Activated naive CD4-positive, alpha-beta T cell treated with anti-CD3 and anti-CD28 coated beads, Interleukin-2, amount 50 U/mL, for 72 hours (primary cell): ENCODE measurements at regions not wholly inside any gene's neighbourhood (a gene's known extent, or its start where the extent isn't known, plus 50 kb on each side); places are given as distances from the start of the nearest gene placed in this dataset.

Experiments
- ATAC-seq, 2 donors: fragments of 150-1000 bp; cut with Tn5 transposase; 2 replicates each; pipeline ENCODE4 v1.10.0; 2021; ENCODE audit warnings: mild to moderate bottlenecking in 2 of 2, moderate library complexity in 2 of 2
- DNase-seq, 2 donors: peaks; one replicate each; pipeline ENCODE4 v3.0.0; 2021 to 2022; ENCODE audit warnings: low spot score in 2 of 2
- H3K27ac Mint-ChIP-seq, 2 donors: one replicate each; pipeline ENCODE4 v1.8.0; 2022; ENCODE audit warnings: mild to moderate bottlenecking in 2 of 2, mixed read lengths in 2 of 2
- H3K36me3 Mint-ChIP-seq, 2 donors: one replicate each; pipeline ENCODE4 v1.8.0; 2022; ENCODE audit warnings: mixed read lengths in 2 of 2
- H3K9me3 Mint-ChIP-seq, 2 donors: one replicate each; pipeline ENCODE4 v1.8.0; 2022; ENCODE audit warnings: mixed read lengths in 2 of 2

- H3K9me3 Mint-ChIP-seq, result peaks cover 3 to 4% of the 10 kb centered on the region in 2 donors
- H3K36me3 Mint-ChIP-seq, result no peaks in the 10 kb centered on the region
- no peak overlapping the region for H3K27ac Mint-ChIP-seq
- no peak for ATAC-seq
- DNase-seq, result no peak
These were observed 370.0 kb upstream of the SULF2 start for GRCh38 chr20:48155268-48155667.

- ATAC-seq (no peak), DNase-seq (no peak)
- no peak overlapping the region for H3K27ac Mint-ChIP-seq
- H3K36me3 Mint-ChIP-seq, result no peaks in the 10 kb centered on the region
- H3K9me3 Mint-ChIP-seq, result peaks cover 3 to 4% of the 10 kb centered on the region in 2 donors
These were observed 368.9 kb upstream of the SULF2 start for GRCh38 chr20:48154040-48154765.

GRCh38 chr20:48153523-48153922 is 368.2 kb upstream of the SULF2 start:
- Mint-ChIP-seq H3K9me3 (peaks cover 3 to 4% of the 10 kb centered on the region in 2 donors), H3K27ac (no peak overlapping the region), H3K36me3 (no peaks in the 10 kb centered on the region)
- DNase-seq (no peak), ATAC-seq (no peak)

GRCh38 chr20:48153103-48153502 is 367.8 kb upstream of the SULF2 start:
- DNase-seq (no peak), ATAC-seq (no peak)
- H3K36me3 Mint-ChIP-seq, result no peaks in the 10 kb centered on the region
- H3K27ac Mint-ChIP-seq, result no peak overlapping the region
- peaks cover 3 to 4% of the 10 kb centered on the region in 2 donors for H3K9me3 Mint-ChIP-seq

- Mint-ChIP-seq H3K9me3 (peaks cover under 1% of the 10 kb centered on the region in 2 donors), H3K36me3 (no peaks in the 10 kb centered on the region), H3K27ac (no peak overlapping the region)
- DNase-seq (no peak), ATAC-seq (no peak)
These were observed 365.3 kb upstream of the SULF2 start for GRCh38 chr20:48150568-48150967.

- ATAC-seq, result no peak
- DNase-seq, result no peak
- H3K36me3 Mint-ChIP-seq, result no peaks in the 10 kb centered on the region
- no peaks in the 10 kb centered on the region for H3K9me3 Mint-ChIP-seq
- no peak overlapping the region for H3K27ac Mint-ChIP-seq
These were observed 364.6 kb upstream of the SULF2 start for GRCh38 chr20:48149902-48150301.

- DNase-seq (no peak), ATAC-seq (no peak)
- Mint-ChIP-seq H3K27ac (no peak overlapping the region), H3K9me3 (no peaks in the 10 kb centered on the region), H3K36me3 (no peaks in the 10 kb centered on the region)
These were observed 363.8 kb upstream of the SULF2 start for GRCh38 chr20:48148916-48149672.

GRCh38 chr20:48148020-48148419 is 362.7 kb upstream of the SULF2 start:
- Mint-ChIP-seq H3K9me3 (no peaks in the 10 kb centered on the region), H3K36me3 (no peaks in the 10 kb centered on the region), H3K27ac (no peak overlapping the region)
- no peak for DNase-seq
- ATAC-seq, result no peak

- ATAC-seq, result no peak
- no peaks in the 10 kb centered on the region for H3K9me3 Mint-ChIP-seq
- no peak overlapping the region for H3K27ac Mint-ChIP-seq
- no peaks in the 10 kb centered on the region for H3K36me3 Mint-ChIP-seq
- no peak for DNase-seq
These were observed 362.0 kb upstream of the SULF2 start for GRCh38 chr20:48147311-48147710.

GRCh38 chr20:48146877-48147276 is 361.6 kb upstream of the SULF2 start:
- no peaks in the 10 kb centered on the region for H3K9me3 Mint-ChIP-seq
- H3K27ac Mint-ChIP-seq, result no peak overlapping the region
- H3K36me3 Mint-ChIP-seq, result no peaks in the 10 kb centered on the region
- ATAC-seq (no peak), DNase-seq (no peak)

- DNase-seq (no peak), ATAC-seq (no peak)
- H3K36me3 Mint-ChIP-seq, result no peaks in the 10 kb centered on the region
- no peak overlapping the region for H3K27ac Mint-ChIP-seq
- no peaks in the 10 kb centered on the region for H3K9me3 Mint-ChIP-seq
These were observed 361.0 kb upstream of the SULF2 start for GRCh38 chr20:48146308-48146707.

GRCh38 chr20:48143435-48144081 is 358.3 kb upstream of the SULF2 start:
- Mint-ChIP-seq H3K36me3 (no peaks in the 10 kb centered on the region), H3K9me3 (no peaks in the 10 kb centered on the region), H3K27ac (no peak overlapping the region)
- no peak for DNase-seq
- ATAC-seq, result no peak

GRCh38 chr20:48142516-48142773 is 357.2 kb upstream of the SULF2 start:
- Mint-ChIP-seq H3K9me3 (no peaks in the 10 kb centered on the region), H3K36me3 (no peaks in the 10 kb centered on the region), H3K27ac (no peak overlapping the region)
- DNase-seq, result no peak
- ATAC-seq, result no peak

GRCh38 chr20:48141660-48142515 is 356.6 kb upstream of the SULF2 start:
- ATAC-seq (no peak), DNase-seq (no peak)
- Mint-ChIP-seq H3K9me3 (no peaks in the 10 kb centered on the region), H3K36me3 (no peaks in the 10 kb centered on the region), H3K27ac (no peak overlapping the region)

GRCh38 chr20:48139262-48140041 is 354.2 kb upstream of the SULF2 start:
- no peak for ATAC-seq
- H3K27ac Mint-ChIP-seq, result no peak overlapping the region
- H3K9me3 Mint-ChIP-seq, result no peaks in the 10 kb centered on the region
- no peak for DNase-seq
- H3K36me3 Mint-ChIP-seq, result no peaks in the 10 kb centered on the region

GRCh38 chr20:48132834-48133233 is 347.6 kb upstream of the SULF2 start:
- no peak overlapping the region for H3K27ac Mint-ChIP-seq

More at GRCh38 chr20:48132834-48133233, 347.6 kb upstream of the SULF2 start:
- ATAC-seq (no peak), DNase-seq (no peak)
- Mint-ChIP-seq H3K9me3 (no peaks in the 10 kb centered on the region), H3K36me3 (no peaks in the 10 kb centered on the region)
